ENCODE measurements at regions not wholly inside any gene's neighbourhood (a gene's known extent, or its start where the extent isn't known, plus 50 kb on each side); places are given as distances from the start of the nearest gene placed in this dataset.

DNA sequence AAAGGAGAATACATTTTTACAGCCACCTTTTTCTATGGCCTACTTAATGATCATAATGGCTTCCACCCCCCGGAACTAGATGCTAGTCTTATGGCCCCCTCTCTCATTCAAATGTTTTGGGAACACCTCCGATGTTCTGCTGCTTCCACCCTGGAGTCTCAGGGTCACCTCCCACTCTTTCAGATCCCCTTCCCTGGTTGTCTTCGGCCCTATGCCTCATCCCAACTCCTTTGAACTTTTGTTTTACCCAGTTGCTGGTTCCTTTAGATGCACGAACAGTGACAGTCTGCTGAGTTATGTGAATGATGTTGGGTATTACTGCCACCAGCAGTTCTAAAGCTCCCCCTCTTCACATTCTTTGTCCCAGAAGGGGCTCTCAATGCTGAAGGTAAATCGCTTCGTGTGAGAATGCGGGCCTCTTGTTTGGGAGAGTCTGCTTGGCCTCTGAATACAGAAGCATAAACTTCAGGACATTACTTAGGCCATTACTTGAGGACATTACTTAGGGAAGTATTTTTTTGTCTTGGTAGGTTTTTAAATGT is 309.1 kb downstream of the SOX4 start:
- Histone ChIP-seq H3K36me3 (ENCODE audit: low read depth) (no peaks in the 10 kb centered on the region), H3K4me1 (ENCODE audit: low read depth) (no peaks in the 10 kb centered on the region), H3K9me3 (no peaks in the 10 kb centered on the region), H3K4me3 (no peak overlapping the region)
- TF ChIP-seq, protein P1, sequence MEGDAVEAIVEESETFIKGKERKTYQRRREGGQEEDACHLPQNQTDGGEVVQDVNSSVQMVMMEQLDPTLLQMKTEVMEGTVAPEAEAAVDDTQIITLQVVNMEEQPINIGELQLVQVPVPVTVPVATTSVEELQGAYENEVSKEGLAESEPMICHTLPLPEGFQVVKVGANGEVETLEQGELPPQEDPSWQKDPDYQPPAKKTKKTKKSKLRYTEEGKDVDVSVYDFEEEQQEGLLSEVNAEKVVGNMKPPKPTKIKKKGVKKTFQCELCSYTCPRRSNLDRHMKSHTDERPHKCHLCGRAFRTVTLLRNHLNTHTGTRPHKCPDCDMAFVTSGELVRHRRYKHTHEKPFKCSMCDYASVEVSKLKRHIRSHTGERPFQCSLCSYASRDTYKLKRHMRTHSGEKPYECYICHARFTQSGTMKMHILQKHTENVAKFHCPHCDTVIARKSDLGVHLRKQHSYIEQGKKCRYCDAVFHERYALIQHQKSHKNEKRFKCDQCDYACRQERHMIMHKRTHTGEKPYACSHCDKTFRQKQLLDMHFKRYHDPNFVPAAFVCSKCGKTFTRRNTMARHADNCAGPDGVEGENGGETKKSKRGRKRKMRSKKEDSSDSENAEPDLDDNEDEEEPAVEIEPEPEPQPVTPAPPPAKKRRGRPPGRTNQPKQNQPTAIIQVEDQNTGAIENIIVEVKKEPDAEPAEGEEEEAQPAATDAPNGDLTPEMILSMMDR (IDR thresholded peaks at IDR 0.05), result no peak
- intact Hi-C loops (cut with DNase I, micrococcal nuclease), result no loop called here
- DNase-seq (no peak), ATAC-seq (no peak)

DNA sequence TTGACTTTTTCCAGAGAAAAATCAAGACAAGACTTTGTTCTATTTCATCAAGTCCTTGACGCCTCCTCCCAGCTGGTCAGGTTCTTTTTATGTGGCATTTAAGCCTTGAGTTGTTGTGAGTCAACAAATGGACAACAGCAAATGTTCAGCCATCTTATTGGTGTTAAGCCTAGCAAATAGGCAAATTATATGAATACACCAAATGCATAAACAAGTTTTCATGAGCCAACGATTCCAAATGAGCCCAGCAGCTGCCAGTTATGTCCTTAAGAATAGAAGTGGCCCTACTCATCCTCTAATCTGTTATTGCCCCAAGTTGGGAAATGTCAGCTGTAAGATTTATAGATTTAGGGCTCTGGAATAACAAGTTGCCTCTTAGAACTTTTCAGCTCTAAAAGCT is 312.0 kb downstream of the SOX4 start:
- no peaks in the 10 kb centered on the region for H3K4me1 ChIP-seq (ENCODE audit: low read depth)
- H3K4me3 ChIP-seq, result no peak overlapping the region
- ATAC-seq, result no peak
- DNase-seq, result no peak
- no peaks in the 10 kb centered on the region for H3K9me3 ChIP-seq
- intact Hi-C loops (cut with DNase I, micrococcal nuclease), result no loop called here
- no peaks in the 10 kb centered on the region for H3K36me3 ChIP-seq (ENCODE audit: low read depth)
- TF ChIP-seq, protein P1 (IDR thresholded peaks at IDR 0.05), result no peak

DNA sequence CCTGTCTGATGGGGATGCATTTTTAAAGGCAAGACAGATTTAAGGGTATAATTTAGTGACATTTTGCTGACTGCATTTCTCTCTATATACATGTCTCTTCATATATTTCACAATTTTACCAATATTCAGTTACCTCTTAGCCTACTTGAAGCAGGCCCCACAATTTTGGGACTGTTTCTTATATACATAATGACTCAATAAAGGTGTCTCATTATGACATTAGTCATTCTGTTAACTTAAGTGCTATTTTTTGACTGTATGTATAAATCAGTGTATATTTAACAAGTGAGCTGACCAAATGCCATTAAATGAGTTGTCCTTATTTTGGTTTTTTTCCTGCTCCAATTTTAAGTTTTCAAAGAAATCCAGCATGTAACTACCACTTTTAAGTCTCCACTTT is 313.3 kb downstream of the SOX4 start:
- no peaks in the 10 kb centered on the region for H3K9me3 ChIP-seq
- no peak for DNase-seq
- intact Hi-C loops (cut with DNase I, micrococcal nuclease), result no loop called here
- no peaks in the 10 kb centered on the region for H3K4me1 ChIP-seq (ENCODE audit: low read depth)
- no peak for ATAC-seq
- TF ChIP-seq, protein P1 (IDR thresholded peaks at IDR 0.05), result no peak
- no peak overlapping the region for H3K4me3 ChIP-seq
- no peaks in the 10 kb centered on the region for H3K36me3 ChIP-seq (ENCODE audit: low read depth)

DNA sequence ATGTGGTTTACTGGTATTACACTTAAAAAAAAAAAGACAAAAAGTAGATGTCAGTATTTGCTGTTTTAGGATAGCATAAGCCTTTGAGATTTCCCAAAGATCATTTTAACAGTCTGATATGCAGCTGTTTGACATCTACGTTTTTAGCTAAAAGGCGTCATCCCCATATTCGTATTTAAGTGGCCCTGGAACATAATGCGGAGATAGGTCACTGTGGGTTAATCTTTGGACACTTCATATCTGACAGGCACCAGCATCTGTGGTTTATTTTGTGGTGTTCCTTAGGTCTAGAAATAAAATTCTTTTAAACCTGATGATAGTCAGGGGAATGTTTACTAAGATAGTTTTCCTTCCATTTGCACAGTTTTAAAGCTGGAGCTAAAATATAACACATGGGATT is 313.7 kb downstream of the SOX4 start:
- TF ChIP-seq, protein P1 (IDR thresholded peaks at IDR 0.05), result no peak
- Histone ChIP-seq H3K4me3 (no peak overlapping the region), H3K36me3 (ENCODE audit: low read depth) (no peaks in the 10 kb centered on the region), H3K4me1 (ENCODE audit: low read depth) (no peaks in the 10 kb centered on the region), H3K9me3 (no peaks in the 10 kb centered on the region)
- intact Hi-C loops (cut with DNase I, micrococcal nuclease), result no loop called here
- no peak for DNase-seq
- ATAC-seq, result no peak

DNA sequence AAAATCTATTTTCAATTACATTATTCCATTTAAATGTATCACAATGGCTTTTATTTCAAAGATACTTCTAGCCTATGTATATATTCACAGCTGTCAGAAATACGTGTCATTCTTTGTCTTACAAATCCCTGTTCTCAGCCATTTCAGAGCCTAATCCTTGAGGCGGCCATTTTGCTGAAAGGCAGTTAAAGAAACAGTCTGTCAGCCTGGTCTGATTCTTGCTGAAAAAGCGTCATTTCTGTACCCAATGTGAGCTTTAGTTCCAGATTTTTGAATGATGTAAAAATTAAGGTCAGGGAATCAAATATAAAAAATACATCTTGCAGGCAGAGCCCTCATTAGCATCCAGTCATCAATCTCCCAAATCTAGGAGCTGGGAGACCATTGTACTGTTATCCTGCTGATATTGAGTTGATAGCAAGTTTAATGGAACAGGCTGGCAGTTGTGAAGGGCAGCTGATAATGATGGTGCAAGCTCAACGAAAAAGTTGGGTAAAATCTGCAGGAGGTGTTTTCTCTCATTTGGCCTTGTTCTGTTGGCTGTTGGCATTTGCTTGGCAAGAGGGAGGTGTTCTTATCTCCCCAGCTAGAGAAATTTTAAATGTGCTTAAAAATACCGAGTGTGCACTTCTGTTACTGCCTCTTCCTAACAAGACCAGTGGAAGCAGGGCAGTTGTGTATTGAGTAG is 314.8 kb downstream of the SOX4 start:
- intact Hi-C loops (cut with DNase I, micrococcal nuclease), result no loop called here

More for the DNA sequence above, 314.8 kb downstream of the SOX4 start:
- ATAC-seq, result no peak
- no peaks in the 10 kb centered on the region for H3K9me3 ChIP-seq
- H3K4me1 ChIP-seq (ENCODE audit: low read depth), result no peaks in the 10 kb centered on the region
- TF ChIP-seq, protein P1 (IDR thresholded peaks at IDR 0.05), result no peak
- no peak for DNase-seq
- H3K4me3 ChIP-seq, result no peak overlapping the region
- no peaks in the 10 kb centered on the region for H3K36me3 ChIP-seq (ENCODE audit: low read depth)
